Activated CD4-positive, alpha-beta memory T cell treated with anti-CD3 and anti-CD28 coated beads, Interleukin-2, amount 10 ng/mL, durations not matched to agents 7 days and 5 days (primary cell): ENCODE measurements at regions not wholly inside any gene's neighbourhood (a gene's known extent, or its start where the extent isn't known, plus 50 kb on each side); places are given as distances from the start of the nearest gene placed in this dataset.

Source experiments
- CTCF ChIA-PET: fragments of 350-600 bp; sonication (Branson Sonifier 250); formaldehyde crosslinking; loops from one replicate; lab custom pipeline; 2021; ENCODE audit warnings: antibody characterized with exemption, inconsistent platforms; lab: Charles Lee
- POLR2A ChIA-PET: fragments of 350-600 bp; sonication (Branson Sonifier 250); formaldehyde crosslinking; loops from one replicate; lab custom pipeline; 2021; ENCODE audit warnings: antibody characterized with exemption; lab: Charles Lee
- DNase-seq: peaks from one replicate; pipeline ENCODE4 v3.0.0-alpha.2; 2020
- H3K27ac Mint-ChIP-seq: one replicate; pipeline ENCODE4 v1.8.0; 2021; ENCODE audit warnings: mild to moderate bottlenecking, mixed read lengths
- H3K27me3 Mint-ChIP-seq: one replicate; pipeline ENCODE4 v1.8.0; 2021; ENCODE audit warnings: mixed read lengths
- H3K36me3 Mint-ChIP-seq: one replicate; pipeline ENCODE4 v1.8.0; 2021; ENCODE audit warnings: low read depth, mixed read lengths
- H3K4me1 Mint-ChIP-seq: one replicate; pipeline ENCODE4 v1.8.0; 2021; ENCODE audit warnings: mixed read lengths
- H3K4me3 Mint-ChIP-seq: one replicate; pipeline ENCODE4 v1.8.0; 2021; ENCODE audit warnings: mild to moderate bottlenecking, mixed read lengths
- H3K9me3 Mint-ChIP-seq: one replicate; pipeline ENCODE4 v1.8.0; 2021; ENCODE audit warnings: mixed read lengths

DNA sequence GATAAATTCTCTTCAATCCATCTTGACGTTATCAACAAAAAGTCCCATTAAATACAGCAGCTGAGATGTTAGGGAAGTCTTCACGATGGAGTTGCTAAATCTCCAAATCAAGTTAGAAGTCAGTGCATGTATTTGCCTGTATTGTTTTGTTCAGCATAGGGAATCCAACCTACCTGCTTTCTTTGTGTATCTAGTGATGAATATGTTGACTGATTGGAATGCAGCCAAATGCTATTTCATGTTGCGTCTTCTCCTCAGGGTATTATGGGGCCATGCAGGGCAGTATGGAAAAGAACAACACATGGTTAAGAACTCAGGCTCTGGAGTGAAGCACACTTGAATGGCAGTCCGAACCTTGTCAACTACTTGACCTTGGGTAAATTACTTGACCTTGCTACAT lies 529.5 kb upstream of the ZNF462 start:
- no peak overlapping the region for H3K4me3 Mint-ChIP-seq
- no peak for DNase-seq
- peaks cover 8% of the 10 kb centered on the region for H3K9me3 Mint-ChIP-seq
- H3K4me1 Mint-ChIP-seq: no peaks in the 10 kb centered on the region
- POLR2A ChIA-PET: no interaction called here
- CTCF ChIA-PET: no interaction called here
- no peaks in the 10 kb centered on the region for H3K36me3 Mint-ChIP-seq
- H3K27me3 Mint-ChIP-seq: no peaks in the 10 kb centered on the region
- H3K27ac Mint-ChIP-seq: no peak overlapping the region

DNA sequence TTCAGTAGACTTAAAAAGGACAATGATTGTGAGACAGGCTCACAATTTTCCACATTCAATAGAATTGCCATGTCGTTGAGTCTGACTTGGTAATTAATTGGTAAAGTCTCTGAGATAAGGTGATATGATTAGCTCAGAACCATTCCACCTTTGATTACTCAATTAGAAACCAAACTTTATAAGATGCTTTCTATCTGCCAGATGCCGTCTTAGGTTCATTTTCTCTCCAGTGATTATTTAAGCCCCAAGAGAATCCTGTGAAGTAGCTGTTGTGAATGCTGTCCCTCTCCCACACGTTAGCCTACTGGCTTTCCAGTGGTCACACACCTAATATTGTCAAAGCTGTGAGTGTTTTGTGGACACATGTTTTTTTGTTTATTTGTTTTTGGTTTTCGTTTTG lies 528.9 kb upstream of the ZNF462 start:
- Mint-ChIP-seq H3K4me1 (no peaks in the 10 kb centered on the region), H3K36me3 (no peaks in the 10 kb centered on the region), H3K4me3 (no peak overlapping the region), H3K9me3 (peaks cover 8% of the 10 kb centered on the region), H3K27me3 (no peaks in the 10 kb centered on the region), H3K27ac (no peak overlapping the region)
- POLR2A ChIA-PET: no interaction called here
- DNase-seq: no peak
- CTCF ChIA-PET: no interaction called here

DNA sequence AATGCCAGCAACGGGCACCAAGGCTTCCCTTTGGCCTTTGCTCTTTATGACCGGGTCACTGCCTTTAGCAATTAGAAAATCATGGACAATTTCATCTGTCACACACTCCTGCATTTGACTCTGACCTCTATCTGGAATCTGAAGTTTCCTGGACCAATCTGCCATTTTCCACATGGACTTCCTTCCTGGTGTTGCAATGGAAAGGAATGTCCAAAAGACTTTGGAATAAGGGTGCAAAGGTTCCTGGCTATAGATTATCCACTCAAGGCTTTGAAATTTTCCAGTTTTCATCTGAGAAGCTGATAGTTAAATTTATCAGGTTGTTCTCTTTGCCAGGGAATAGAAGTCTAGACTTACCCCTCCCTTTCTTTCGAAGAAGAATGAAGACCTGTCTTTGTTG lies 523.1 kb upstream of the ZNF462 start:
- CTCF ChIA-PET: no interaction called here

DNA sequence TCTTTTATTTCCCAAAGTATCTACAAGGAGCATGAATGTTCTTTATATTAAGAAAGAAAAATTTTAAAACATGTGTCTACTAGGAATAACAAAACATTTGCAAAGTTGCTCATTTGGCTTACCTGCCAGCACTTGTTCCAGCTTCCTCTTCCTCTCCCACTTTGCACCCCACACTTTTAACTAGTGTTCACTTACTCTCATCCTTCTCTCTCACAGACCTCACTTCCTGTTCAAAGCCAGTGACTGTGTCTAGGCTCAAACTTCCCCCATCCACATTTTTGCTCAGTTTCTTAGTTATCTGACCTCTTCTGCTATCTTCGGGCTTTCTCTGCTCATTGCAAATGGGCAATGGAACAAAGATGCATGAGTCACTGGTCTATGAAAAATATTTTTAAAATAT lies 512.2 kb upstream of the ZNF462 start:
- no peak for DNase-seq
- H3K4me3 Mint-ChIP-seq: no peak overlapping the region
- H3K9me3 Mint-ChIP-seq: peaks cover 9% of the 10 kb centered on the region
- ChIA-PET CTCF (no interaction called here), POLR2A (no interaction called here)
- no peaks in the 10 kb centered on the region for H3K4me1 Mint-ChIP-seq
- no peaks in the 10 kb centered on the region for H3K36me3 Mint-ChIP-seq
- no peak overlapping the region for H3K27ac Mint-ChIP-seq
- H3K27me3 Mint-ChIP-seq: no peaks in the 10 kb centered on the region

More for the DNA sequence above, 523.1 kb upstream of the ZNF462 start:
- no peak overlapping the region for H3K27ac Mint-ChIP-seq
- no peak overlapping the region for H3K4me3 Mint-ChIP-seq
- H3K4me1 Mint-ChIP-seq: no peaks in the 10 kb centered on the region
- no peaks in the 10 kb centered on the region for H3K27me3 Mint-ChIP-seq
- POLR2A ChIA-PET: no interaction called here
- H3K9me3 Mint-ChIP-seq: peaks cover 15% of the 10 kb centered on the region
- no peak for DNase-seq
- no peaks in the 10 kb centered on the region for H3K36me3 Mint-ChIP-seq

DNA sequence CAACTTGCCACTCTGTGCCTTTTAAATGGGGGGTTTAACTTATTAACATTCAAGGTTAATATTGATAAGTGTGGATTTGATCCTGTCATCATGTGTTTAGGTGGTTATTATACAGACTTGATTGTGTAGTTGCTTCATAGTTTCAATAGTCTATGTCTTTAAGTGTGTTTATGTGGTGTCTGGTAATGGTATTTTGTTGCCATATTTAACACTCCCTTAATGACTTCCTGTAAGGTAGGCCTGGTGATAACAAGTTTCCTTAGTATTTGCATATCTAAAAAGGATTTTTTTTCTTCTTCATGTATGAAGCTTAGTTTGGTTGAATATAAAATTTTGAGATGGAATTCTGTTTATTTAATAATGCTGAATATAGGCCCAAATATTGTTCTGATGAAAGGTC lies 506.0 kb upstream of the ZNF462 start:
- no peaks in the 10 kb centered on the region for H3K36me3 Mint-ChIP-seq
- H3K9me3 Mint-ChIP-seq: peaks cover 17% of the 10 kb centered on the region
- POLR2A ChIA-PET: no interaction called here
- H3K4me3 Mint-ChIP-seq: no peak overlapping the region
- DNase-seq: no peak
- H3K4me1 Mint-ChIP-seq: no peaks in the 10 kb centered on the region
- no peak overlapping the region for H3K27ac Mint-ChIP-seq
- CTCF ChIA-PET: no interaction called here
- no peaks in the 10 kb centered on the region for H3K27me3 Mint-ChIP-seq

DNA sequence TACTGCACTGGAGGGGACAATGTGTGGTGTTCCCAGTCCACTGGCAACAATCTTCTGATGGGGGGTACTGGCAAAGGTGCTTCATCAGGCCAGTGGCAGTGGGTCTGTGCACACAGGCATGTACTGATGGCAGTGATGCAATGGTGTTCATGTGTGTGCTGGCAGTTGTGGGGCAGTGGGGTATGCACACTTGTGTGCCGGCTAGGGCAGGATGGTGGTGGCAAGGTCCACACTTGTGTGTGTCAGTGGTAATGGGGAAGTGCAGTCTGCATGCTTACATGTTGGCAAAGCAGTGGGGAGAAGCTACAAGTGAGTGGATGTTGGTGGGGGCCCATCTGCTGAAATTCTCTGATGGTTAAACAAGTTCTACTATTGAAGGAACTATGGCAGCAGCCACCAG lies 504.6 kb upstream of the ZNF462 start:
- ChIA-PET CTCF (no interaction called here), POLR2A (no interaction called here)
- DNase-seq: no peak
- no peaks in the 10 kb centered on the region for H3K36me3 Mint-ChIP-seq
- H3K27ac Mint-ChIP-seq: no peak overlapping the region
- H3K4me1 Mint-ChIP-seq: no peaks in the 10 kb centered on the region
- no peaks in the 10 kb centered on the region for H3K27me3 Mint-ChIP-seq
- peaks cover 17% of the 10 kb centered on the region for H3K9me3 Mint-ChIP-seq
- H3K4me3 Mint-ChIP-seq: no peak overlapping the region

DNA sequence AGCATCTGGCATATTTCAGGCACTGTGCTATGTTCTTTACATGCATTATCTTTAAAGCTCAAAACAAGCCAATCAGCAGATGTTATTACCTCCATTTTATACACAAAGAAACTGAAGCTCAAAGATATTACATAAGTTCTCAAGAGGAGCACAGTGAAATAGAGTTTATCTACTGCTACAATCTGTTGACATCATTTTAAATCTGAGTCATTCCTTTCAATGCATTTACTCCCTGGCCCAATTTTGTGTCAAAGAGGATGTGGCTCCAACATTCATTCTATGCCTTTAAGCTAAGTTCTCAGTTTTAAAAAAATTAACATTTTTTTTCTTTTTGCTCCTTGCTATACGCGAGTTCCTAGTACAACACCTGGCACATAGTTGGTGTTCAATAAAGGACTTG lies 486.3 kb upstream of the ZNF462 start:
- H3K27ac Mint-ChIP-seq: no peak overlapping the region
- DNase-seq: no peak
- no peaks in the 10 kb centered on the region for H3K36me3 Mint-ChIP-seq
- H3K4me3 Mint-ChIP-seq: no peak overlapping the region
- POLR2A ChIA-PET: no interaction called here
- CTCF ChIA-PET: no interaction called here
- peaks cover 9% of the 10 kb centered on the region for H3K9me3 Mint-ChIP-seq
- H3K4me1 Mint-ChIP-seq: no peaks in the 10 kb centered on the region
- no peaks in the 10 kb centered on the region for H3K27me3 Mint-ChIP-seq

DNA sequence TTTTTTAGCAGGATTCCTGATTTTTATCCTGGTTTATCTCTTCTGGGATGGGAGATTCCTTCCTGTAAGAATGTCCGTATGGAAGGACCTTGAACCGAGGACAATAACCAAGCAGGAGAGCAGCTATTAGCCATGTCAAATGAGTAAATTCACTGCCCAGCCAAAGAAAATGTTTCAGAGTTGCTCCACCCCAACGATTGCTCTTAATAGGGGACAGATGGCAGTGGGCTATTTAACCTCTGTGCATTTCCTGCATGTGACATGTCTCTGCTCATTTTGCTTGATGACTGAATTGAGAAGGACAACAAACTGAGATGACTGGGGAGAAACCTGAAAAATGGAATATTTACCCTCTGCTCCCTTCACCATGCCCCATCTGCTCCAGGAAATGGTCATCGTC lies 479.9 kb upstream of the ZNF462 start:
- Mint-ChIP-seq H3K4me3 (no peak overlapping the region), H3K4me1 (no peaks in the 10 kb centered on the region), H3K9me3 (peaks cover 10% of the 10 kb centered on the region), H3K27me3 (no peaks in the 10 kb centered on the region), H3K27ac (no peak overlapping the region), H3K36me3 (no peaks in the 10 kb centered on the region)
- DNase-seq: no peak
- ChIA-PET CTCF (no interaction called here), POLR2A (no interaction called here)

DNA sequence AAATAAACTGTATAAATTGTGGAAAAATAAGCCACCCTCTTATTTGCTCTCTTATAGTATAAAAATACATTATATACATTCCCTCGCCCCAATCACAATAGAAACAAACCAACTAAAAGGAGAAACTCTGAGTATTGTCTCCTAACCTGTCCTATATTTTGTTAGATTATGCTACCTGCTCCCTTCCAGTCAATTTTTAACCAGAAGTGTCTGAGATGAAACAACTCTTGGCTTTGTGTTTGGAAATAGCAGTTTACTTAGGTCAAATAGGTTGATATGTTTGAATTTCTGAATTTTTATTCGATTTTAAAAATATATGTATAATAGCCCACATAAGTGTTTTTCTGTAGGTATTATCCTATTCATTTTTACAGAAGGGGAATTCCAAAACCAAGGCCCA lies 475.0 kb upstream of the ZNF462 start:
- Mint-ChIP-seq H3K36me3 (no peaks in the 10 kb centered on the region), H3K27ac (no peak overlapping the region), H3K9me3 (peaks cover 9% of the 10 kb centered on the region), H3K4me1 (no peaks in the 10 kb centered on the region), H3K27me3 (no peaks in the 10 kb centered on the region), H3K4me3 (no peak overlapping the region)
- ChIA-PET CTCF (no interaction called here), POLR2A (no interaction called here)
- no peak for DNase-seq

DNA sequence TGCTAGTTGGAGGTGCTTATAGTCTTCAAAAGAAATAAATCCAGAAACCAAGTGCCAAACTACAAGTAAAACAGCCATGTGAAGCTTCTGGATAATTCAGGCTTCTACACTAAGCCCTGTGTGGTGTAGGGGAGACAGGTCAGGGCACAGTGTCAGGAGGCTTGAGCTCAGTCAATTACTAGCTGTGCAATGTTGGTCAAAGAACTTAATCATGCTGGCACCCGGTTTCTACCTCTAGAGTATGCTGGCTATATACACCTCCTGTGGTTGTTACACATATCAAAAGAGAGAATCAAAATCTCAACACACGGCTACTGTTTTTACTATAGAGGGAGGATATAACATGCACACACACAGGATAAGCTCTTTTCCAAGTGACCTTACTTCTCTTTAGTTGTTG lies 469.7 kb upstream of the ZNF462 start:
- H3K9me3 Mint-ChIP-seq: peaks cover 7% of the 10 kb centered on the region
- H3K4me3 Mint-ChIP-seq: no peak overlapping the region
- no peaks in the 10 kb centered on the region for H3K27me3 Mint-ChIP-seq
- H3K36me3 Mint-ChIP-seq: no peaks in the 10 kb centered on the region
- no peak for DNase-seq
- CTCF ChIA-PET: no interaction called here
- no peak overlapping the region for H3K27ac Mint-ChIP-seq
- no peaks in the 10 kb centered on the region for H3K4me1 Mint-ChIP-seq
- POLR2A ChIA-PET: no interaction called here

DNA sequence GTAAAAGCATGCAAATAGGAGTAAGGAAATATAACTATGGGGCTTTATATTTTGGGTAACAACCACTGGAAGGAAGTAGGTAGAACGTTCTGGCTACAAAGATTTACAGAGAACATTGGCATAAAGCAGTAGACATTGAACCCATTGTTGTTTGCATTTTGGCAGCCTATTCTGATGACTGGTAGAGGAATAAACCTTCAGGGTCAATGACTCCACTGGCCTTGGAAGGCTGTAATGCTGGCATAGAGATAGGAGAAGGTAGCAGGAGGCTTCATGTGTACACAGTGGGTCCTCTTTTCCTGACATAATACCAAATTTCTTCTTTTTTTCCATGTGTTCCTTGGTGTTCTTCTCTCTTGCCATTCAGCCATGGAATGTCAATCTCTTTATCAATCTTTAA lies 462.8 kb upstream of the ZNF462 start:
- Mint-ChIP-seq H3K27ac (no peak overlapping the region), H3K4me3 (no peak overlapping the region), H3K36me3 (no peaks in the 10 kb centered on the region), H3K9me3 (peaks cover 7% of the 10 kb centered on the region), H3K27me3 (no peaks in the 10 kb centered on the region), H3K4me1 (no peaks in the 10 kb centered on the region)
- DNase-seq: no peak
- ChIA-PET POLR2A (no interaction called here), CTCF (no interaction called here)

DNA sequence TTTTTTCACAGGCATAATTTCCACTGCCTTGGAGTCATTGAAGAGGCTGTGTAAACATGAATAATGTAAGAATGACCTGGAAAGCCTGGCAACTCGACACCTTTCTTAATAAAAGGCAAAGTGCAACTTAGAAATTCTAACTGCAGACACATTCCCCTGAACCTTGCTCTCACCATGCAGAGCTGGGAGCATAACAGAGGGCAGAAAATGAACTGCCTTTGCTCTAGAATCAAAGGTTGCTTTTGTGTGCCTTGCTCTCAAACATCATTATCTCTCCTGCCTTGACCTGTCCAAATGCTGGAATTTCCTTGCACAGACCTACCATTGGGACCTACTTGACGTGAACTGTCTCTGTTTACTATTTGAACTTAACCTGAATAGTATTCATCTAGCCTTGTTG lies 462.0 kb upstream of the ZNF462 start:
- CTCF ChIA-PET: no interaction called here
- no peaks in the 10 kb centered on the region for H3K36me3 Mint-ChIP-seq

DNA sequence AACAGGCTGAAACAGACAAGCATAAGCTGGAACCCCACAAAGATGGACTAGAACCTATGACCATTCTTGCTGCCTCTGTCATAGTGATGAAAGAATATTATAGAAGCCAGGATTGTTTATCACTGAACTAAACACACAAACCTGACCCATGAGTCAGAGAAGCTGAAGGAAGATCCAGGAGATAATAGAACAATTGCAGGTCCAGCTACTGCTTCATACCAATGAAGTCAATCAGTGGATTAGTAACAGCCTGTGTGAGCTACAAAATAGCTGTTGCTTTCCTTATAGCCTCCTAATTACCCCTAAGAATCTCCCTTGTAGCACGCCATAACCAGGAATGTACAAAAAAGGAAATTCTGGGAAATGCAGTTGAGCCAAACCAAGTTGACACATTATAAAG lies 459.9 kb upstream of the ZNF462 start:
- Mint-ChIP-seq H3K36me3 (no peaks in the 10 kb centered on the region), H3K4me1 (no peaks in the 10 kb centered on the region), H3K4me3 (no peak overlapping the region), H3K27me3 (no peaks in the 10 kb centered on the region), H3K9me3 (peaks cover 9% of the 10 kb centered on the region), H3K27ac (no peak overlapping the region)
- DNase-seq: no peak
- CTCF ChIA-PET: no interaction called here
- POLR2A ChIA-PET: no interaction called here

More for the DNA sequence above, 462.0 kb upstream of the ZNF462 start:
- Mint-ChIP-seq H3K9me3 (peaks cover 7% of the 10 kb centered on the region), H3K27me3 (no peaks in the 10 kb centered on the region), H3K27ac (no peak overlapping the region), H3K4me3 (no peak overlapping the region), H3K4me1 (no peaks in the 10 kb centered on the region)
- POLR2A ChIA-PET: no interaction called here
- DNase-seq: no peak

DNA sequence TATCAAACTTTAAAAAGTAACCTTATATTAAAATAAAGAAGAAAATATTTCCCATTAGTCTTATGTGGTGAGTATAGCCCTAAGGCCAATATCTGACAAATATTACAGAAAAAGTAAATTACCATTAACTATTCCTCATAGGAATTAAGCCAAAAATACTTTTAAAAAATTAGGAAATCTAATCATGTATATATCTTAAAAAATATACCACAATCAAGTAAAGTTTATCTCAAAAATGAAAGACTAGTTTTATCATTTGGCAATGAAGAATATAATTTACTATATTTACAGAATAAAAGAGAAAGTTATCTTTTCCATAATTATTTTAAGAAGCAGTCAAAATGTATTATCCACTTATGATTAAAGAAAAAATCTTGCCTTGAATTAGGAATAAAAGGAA lies 458.8 kb upstream of the ZNF462 start:
- ChIA-PET POLR2A (no interaction called here), CTCF (no interaction called here)

More for the DNA sequence above, 458.8 kb upstream of the ZNF462 start:
- no peak for DNase-seq
- Mint-ChIP-seq H3K36me3 (no peaks in the 10 kb centered on the region), H3K9me3 (peaks cover 12% of the 10 kb centered on the region), H3K27me3 (no peaks in the 10 kb centered on the region), H3K4me3 (no peak overlapping the region), H3K4me1 (no peaks in the 10 kb centered on the region), H3K27ac (no peak overlapping the region)
